Choroid plexus epithelial cell (primary cell): ENCODE measurements at regions not wholly inside any gene's neighbourhood (a gene's known extent, or its start where the extent isn't known, plus 50 kb on each side); places are given as distances from the start of the nearest gene placed in this dataset.

Experiments
- DNase-seq: peaks from one replicate; pipeline ENCODE4 v3.0.0-alpha.2; 2010; ENCODE audit warnings: low read depth
- H3K4me3 ChIP-seq: 2 replicates; pipeline ENCODE4 v1.5.1; 2011; ENCODE audit warnings: low read depth, mild to moderate bottlenecking, control low read depth, low read length, moderate library complexity
- CTCF ChIP-seq: conservative IDR thresholded peaks from 2 replicates; pipeline ENCODE4 v1.5.1; 2011; ENCODE audit warnings: low read depth, mild to moderate bottlenecking, control low read depth, inconsistent platforms, low read length, moderate library complexity

GRCh38 chr2:125274718-125275117, 1249.6 kb downstream of the CNTNAP5 start:
- DNase-seq: no peak
- H3K4me3 ChIP-seq: no peak overlapping the region
- TF ChIP-seq CTCF: no peak

GRCh38 chr2:125280265-125280664, 1255.2 kb downstream of the CNTNAP5 start:
- no peak overlapping the region for H3K4me3 ChIP-seq
- no peak for TF ChIP-seq CTCF
- no peak for DNase-seq

- H3K4me3 ChIP-seq: no peak overlapping the region
- TF ChIP-seq CTCF: no peak
- no peak for DNase-seq
Measured at GRCh38 chr2:125281242-125281641, 1256.2 kb downstream of the CNTNAP5 start.

GRCh38 chr2:125296742-125297141, 1271.7 kb downstream of the CNTNAP5 start:
- no peak overlapping the region for H3K4me3 ChIP-seq

GRCh38 chr2:125310657-125311364, 1285.7 kb downstream of the CNTNAP5 start:
- no peak for DNase-seq

More at GRCh38 chr2:125296742-125297141, 1271.7 kb downstream of the CNTNAP5 start:
- no peak for TF ChIP-seq CTCF
- DNase-seq: no peak

GRCh38 chr2:125312342-125312741, 1287.3 kb downstream of the CNTNAP5 start:
- no peak for TF ChIP-seq CTCF
- DNase-seq: no peak

More at GRCh38 chr2:125310657-125311364, 1285.7 kb downstream of the CNTNAP5 start:
- H3K4me3 ChIP-seq: no peak overlapping the region
- no peak for TF ChIP-seq CTCF

GRCh38 chr2:125313806-125314205, 1288.7 kb downstream of the CNTNAP5 start:
- H3K4me3 ChIP-seq: no peak overlapping the region
- no peak for TF ChIP-seq CTCF
- no peak for DNase-seq

More at GRCh38 chr2:125312342-125312741, 1287.3 kb downstream of the CNTNAP5 start:
- H3K4me3 ChIP-seq: no peak overlapping the region
